Peyer's patch (tissue), 4 donors: ENCODE measurements at regions not wholly inside any gene's neighbourhood (a gene's known extent, or its start where the extent isn't known, plus 50 kb on each side); places are given as distances from the start of the nearest gene placed in this dataset.

Experiments
- DNase-seq, 3 donors: peaks; one replicate each; pipeline ENCODE4 v3.0.0-alpha.2; 2017 to 2019
- H3K27ac ChIP-seq, 4 donors: fragments of 200-600 bp; sonication (generic); one replicate each; pipeline ENCODE4 v1.5.1; 2016 to 2019
- H3K27me3 ChIP-seq, 2 donors: fragments of 200-600 bp; sonication (generic); one replicate each; pipeline ENCODE4 v1.5.1; 2019
- H3K36me3 ChIP-seq, 3 donors: fragments of 200-600 bp; sonication (generic); one replicate each; pipeline ENCODE4 v1.5.1; 2016 to 2019
- H3K4me1 ChIP-seq, 4 donors: fragments of 200-600 bp; sonication (generic); one replicate each; pipeline ENCODE4 v1.5.1; 2016 to 2019
- H3K4me3 ChIP-seq, 4 donors: fragments of 200-600 bp; sonication (generic); 1 replicate in 3 of 4; 2 replicates in 1 of 4; pipeline ENCODE4 v1.5.1; 2016 to 2019; ENCODE audit warnings: mild to moderate bottlenecking in 1 of 4
- H3K9me3 ChIP-seq, 4 donors: fragments of 200-600 bp; sonication (generic); one replicate each; pipeline ENCODE4 v1.5.1; 2016 to 2019; ENCODE audit warnings: mild to moderate bottlenecking in 1 of 4
- CTCF ChIP-seq, 6 experiments: fragments of 450-650 bp in 4 of 6; fragments of 200-600 bp in 2 of 6; sonication (generic) in 1 of 6; IDR thresholded peaks; one replicate each; pipeline ENCODE4 v1.5.1; 2017 to 2019; ENCODE audit warnings: antibody characterized with exemption in 6 of 6, mild to moderate bottlenecking in 3 of 6, moderate library complexity in 1 of 6
- POLR2A ChIP-seq, 2 donors: fragments of 450-650 bp; IDR thresholded peaks; one replicate each; pipeline ENCODE4 v1.5.1; 2017; ENCODE audit warnings: antibody characterized with exemption in 2 of 2, mild to moderate bottlenecking in 2 of 2, moderate library complexity in 2 of 2

GRCh38 chr1:218694636-218695035, 349.5 kb downstream of the TGFB2 start:
- Histone ChIP-seq H3K27ac (no peak overlapping the region), H3K27me3 (no peaks in the 10 kb centered on the region), H3K4me3 (no peak overlapping the region), H3K36me3 (no peaks in the 10 kb centered on the region), H3K9me3 (no peaks in the 10 kb centered on the region), H3K4me1 (no peaks in the 10 kb centered on the region)
- no peak for TF ChIP-seq POLR2A (IDR thresholded peaks at IDR 0.05)
- no peak for TF ChIP-seq CTCF (IDR thresholded peaks at IDR 0.05)
- DNase-seq, result no peak

GRCh38 chr1:218695525-218695924, 350.4 kb downstream of the TGFB2 start:
- DNase-seq, result no peak
- Histone ChIP-seq H3K27ac (no peak overlapping the region), H3K36me3 (no peaks in the 10 kb centered on the region), H3K9me3 (no peaks in the 10 kb centered on the region), H3K4me3 (no peak overlapping the region), H3K4me1 (no peaks in the 10 kb centered on the region), H3K27me3 (no peaks in the 10 kb centered on the region)
- TF ChIP-seq POLR2A (IDR thresholded peaks at IDR 0.05), result no peak
- TF ChIP-seq CTCF (IDR thresholded peaks at IDR 0.05), result no peak

GRCh38 chr1:218698141-218698540, 353.0 kb downstream of the TGFB2 start:
- H3K4me3 ChIP-seq, result no peak overlapping the region
- TF ChIP-seq CTCF (IDR thresholded peaks at IDR 0.05), result no peak
- no peak for TF ChIP-seq POLR2A (IDR thresholded peaks at IDR 0.05)
- no peaks in the 10 kb centered on the region for H3K36me3 ChIP-seq
- no peak overlapping the region for H3K27ac ChIP-seq
- no peaks in the 10 kb centered on the region for H3K9me3 ChIP-seq
- DNase-seq, result no peak
- H3K4me1 ChIP-seq, result no peaks in the 10 kb centered on the region
- no peaks in the 10 kb centered on the region for H3K27me3 ChIP-seq

- Histone ChIP-seq H3K4me3 (no peak overlapping the region), H3K27ac (no peak overlapping the region), H3K36me3 (no peaks in the 10 kb centered on the region), H3K4me1 (no peaks in the 10 kb centered on the region), H3K9me3 (no peaks in the 10 kb centered on the region), H3K27me3 (no peaks in the 10 kb centered on the region)
- no peak for DNase-seq
- TF ChIP-seq POLR2A (IDR thresholded peaks at IDR 0.05) (no peak), CTCF (IDR thresholded peaks at IDR 0.05) (no peak)
Measured at GRCh38 chr1:218699421-218699820, 354.3 kb downstream of the TGFB2 start.

GRCh38 chr1:218699865-218700264, 354.7 kb downstream of the TGFB2 start:
- TF ChIP-seq CTCF (IDR thresholded peaks at IDR 0.05), result no peak
- no peak for TF ChIP-seq POLR2A (IDR thresholded peaks at IDR 0.05)

GRCh38 chr1:218700666-218701065, 355.5 kb downstream of the TGFB2 start:
- H3K27me3 ChIP-seq, result no peaks in the 10 kb centered on the region
- no peaks in the 10 kb centered on the region for H3K4me1 ChIP-seq
- no peaks in the 10 kb centered on the region for H3K9me3 ChIP-seq
- H3K36me3 ChIP-seq, result no peaks in the 10 kb centered on the region
- no peak for DNase-seq
- TF ChIP-seq POLR2A (IDR thresholded peaks at IDR 0.05) (no peak), CTCF (IDR thresholded peaks at IDR 0.05) (no peak)
- no peak overlapping the region for H3K4me3 ChIP-seq
- no peak overlapping the region for H3K27ac ChIP-seq

More at GRCh38 chr1:218699865-218700264, 354.7 kb downstream of the TGFB2 start:
- no peaks in the 10 kb centered on the region for H3K4me1 ChIP-seq
- no peak overlapping the region for H3K27ac ChIP-seq
- no peak for DNase-seq
- H3K9me3 ChIP-seq, result no peaks in the 10 kb centered on the region
- H3K27me3 ChIP-seq, result no peaks in the 10 kb centered on the region
- H3K4me3 ChIP-seq, result no peak overlapping the region
- H3K36me3 ChIP-seq, result no peaks in the 10 kb centered on the region
